ENCODE measurements at regions not wholly inside any gene's neighbourhood (a gene's known extent, or its start where the extent isn't known, plus 50 kb on each side); places are given as distances from the start of the nearest gene placed in this dataset.

- no peak for DNase-seq (ENCODE audit: low read depth)
- H3K4me3 ChIP-seq (ENCODE audit: control insufficient read depth, low read depth, low read length), result no peak overlapping the region
- no peak for TF ChIP-seq CTCF (IDR thresholded peaks at IDR 0.05; ENCODE audit: control insufficient read depth, insufficient read depth, low read depth, low read length, missing control alignments)
Measured at GRCh38 chr2:116874021-116874420, 940.5 kb upstream of the DDX18 start.

- TF ChIP-seq CTCF (IDR thresholded peaks at IDR 0.05; ENCODE audit: control insufficient read depth, insufficient read depth, low read depth, low read length, missing control alignments), result no peak
- H3K4me3 ChIP-seq (ENCODE audit: control insufficient read depth, low read depth, low read length), result no peak overlapping the region
- no peak for DNase-seq (ENCODE audit: low read depth)
Measured at GRCh38 chr2:116877274-116877673, 937.2 kb upstream of the DDX18 start.

GRCh38 chr2:116877944-116878343 lies 936.5 kb upstream of the DDX18 start:
- TF ChIP-seq CTCF (IDR thresholded peaks at IDR 0.05; ENCODE audit: control insufficient read depth, insufficient read depth, low read depth, low read length, missing control alignments), result no peak
- H3K4me3 ChIP-seq (ENCODE audit: control insufficient read depth, low read depth, low read length), result no peak overlapping the region
- no peak for DNase-seq (ENCODE audit: low read depth)

GRCh38 chr2:116879650-116880160 lies 934.8 kb upstream of the DDX18 start:
- TF ChIP-seq CTCF (IDR thresholded peaks at IDR 0.05; ENCODE audit: control insufficient read depth, insufficient read depth, low read depth, low read length, missing control alignments), result no peak
- no peak for DNase-seq (ENCODE audit: low read depth)

GRCh38 chr2:116891191-116891590 lies 923.3 kb upstream of the DDX18 start:
- no peak for DNase-seq (ENCODE audit: low read depth)
- no peak overlapping the region for H3K4me3 ChIP-seq (ENCODE audit: control insufficient read depth, low read depth, low read length)
- no peak for TF ChIP-seq CTCF (IDR thresholded peaks at IDR 0.05; ENCODE audit: control insufficient read depth, insufficient read depth, low read depth, low read length, missing control alignments)

More at GRCh38 chr2:116879650-116880160, 934.8 kb upstream of the DDX18 start:
- no peak overlapping the region for H3K4me3 ChIP-seq (ENCODE audit: control insufficient read depth, low read depth, low read length)

GRCh38 chr2:116911540-116911939 lies 903.0 kb upstream of the DDX18 start:
- H3K4me3 ChIP-seq (ENCODE audit: control insufficient read depth, low read depth, low read length), result no peak overlapping the region
- TF ChIP-seq CTCF (IDR thresholded peaks at IDR 0.05; ENCODE audit: control insufficient read depth, insufficient read depth, low read depth, low read length, missing control alignments), result no peak
- no peak for DNase-seq (ENCODE audit: low read depth)

GRCh38 chr2:116915673-116916072 lies 898.8 kb upstream of the DDX18 start:
- DNase-seq (ENCODE audit: low read depth), result no peak
- H3K4me3 ChIP-seq (ENCODE audit: control insufficient read depth, low read depth, low read length), result no peak overlapping the region
- no peak for TF ChIP-seq CTCF (IDR thresholded peaks at IDR 0.05; ENCODE audit: control insufficient read depth, insufficient read depth, low read depth, low read length, missing control alignments)

Data from AG09309 (cell line).